Left renal cortex interstitium (tissue), 4 donors: ENCODE measurements at regions not wholly inside any gene's neighbourhood (a gene's known extent, or its start where the extent isn't known, plus 50 kb on each side); places are given as distances from the start of the nearest gene placed in this dataset.
"Not testable (repeated sequence)": the region's sequence is repeated elsewhere in the genome, so short reads cannot be mapped to it uniquely, and the experiment has no call there.

Source experiments
- DNase-seq, 4 donors: peaks; one replicate each; pipeline ENCODE4 v3.0.0-alpha.2; 2013; ENCODE audit warnings: low read depth in 4 of 4, low spot score in 2 of 4, missing footprints in 1 of 4

GRCh38 chr2:228602288-228602687 is 420.8 kb upstream of the SPHKAP start:
- no peak for DNase-seq

DNA sequence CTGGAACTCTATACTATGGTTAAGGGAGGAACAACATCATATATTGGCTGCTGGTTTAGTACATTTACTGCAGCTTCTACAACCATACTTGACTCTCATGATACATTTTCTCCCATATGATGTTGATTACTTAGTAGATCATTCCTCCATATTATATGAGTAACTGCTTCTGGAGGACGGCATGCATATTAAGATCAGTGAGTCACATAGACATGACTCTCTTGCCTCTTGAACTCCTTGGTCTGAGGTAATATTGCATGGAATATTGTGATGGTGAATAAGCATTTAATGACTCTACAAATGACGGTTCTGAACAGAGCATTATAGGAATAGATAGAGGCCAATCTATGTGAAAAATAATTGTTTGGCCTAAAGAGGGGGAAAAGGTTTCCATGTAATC is 418.8 kb upstream of the SPHKAP start:
- no peak for DNase-seq

GRCh38 chr2:228599781-228600180 is 418.3 kb upstream of the SPHKAP start:
- DNase-seq, result no peak

DNA sequence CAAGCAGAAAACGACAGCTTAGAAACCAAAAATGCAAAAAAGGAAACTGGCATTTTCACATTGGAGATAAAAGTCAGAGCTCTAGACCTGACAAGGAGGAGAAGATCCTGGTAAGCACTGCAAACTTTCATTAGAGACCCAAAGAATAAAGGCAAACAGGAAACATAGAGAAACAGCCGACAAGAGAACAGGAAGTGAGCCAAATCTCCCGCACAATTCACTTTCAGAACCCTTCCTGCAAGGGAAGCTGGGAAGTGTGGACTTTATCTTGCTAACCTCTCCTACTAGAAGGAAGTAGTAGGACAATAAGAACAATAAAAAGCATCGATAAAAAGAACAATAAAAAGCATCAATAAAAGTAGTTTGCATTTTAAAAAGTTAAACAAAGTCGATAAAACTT is 417.8 kb upstream of the SPHKAP start:
- no peak for DNase-seq

- no peak for DNase-seq
Observed at GRCh38 chr2:228597032-228597431, 415.5 kb upstream of the SPHKAP start.

- DNase-seq, result no peak
Observed at GRCh38 chr2:228594012-228594411, 412.5 kb upstream of the SPHKAP start.

GRCh38 chr2:228592925-228593324 is 411.4 kb upstream of the SPHKAP start:
- DNase-seq, result no peak

DNA sequence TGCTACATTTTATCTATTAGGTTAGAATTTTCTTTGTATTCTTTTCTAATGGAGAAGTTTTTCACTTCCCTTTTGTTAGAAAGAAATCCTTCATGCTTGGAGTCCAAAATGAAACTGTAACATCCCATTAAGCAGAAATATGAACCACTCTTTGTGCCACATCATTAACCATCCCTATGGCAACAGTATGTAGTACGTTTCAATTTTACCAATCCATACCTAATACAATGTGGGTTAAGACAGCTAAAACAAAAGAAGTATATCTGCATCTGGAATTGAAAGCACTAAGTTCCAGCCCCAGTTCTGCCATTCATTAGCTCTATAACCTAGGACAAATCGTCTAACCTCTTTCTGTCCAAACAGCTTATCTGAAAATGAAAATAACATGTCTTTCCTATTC is 409.2 kb upstream of the SPHKAP start:
- no peak for DNase-seq

GRCh38 chr2:228589115-228589514 is 407.6 kb upstream of the SPHKAP start:
- DNase-seq, result no peak

GRCh38 chr2:228581731-228582130 is 400.2 kb upstream of the SPHKAP start:
- no peak for DNase-seq

- no peak for DNase-seq
Observed at GRCh38 chr2:228575897-228576296, 394.4 kb upstream of the SPHKAP start.

DNA sequence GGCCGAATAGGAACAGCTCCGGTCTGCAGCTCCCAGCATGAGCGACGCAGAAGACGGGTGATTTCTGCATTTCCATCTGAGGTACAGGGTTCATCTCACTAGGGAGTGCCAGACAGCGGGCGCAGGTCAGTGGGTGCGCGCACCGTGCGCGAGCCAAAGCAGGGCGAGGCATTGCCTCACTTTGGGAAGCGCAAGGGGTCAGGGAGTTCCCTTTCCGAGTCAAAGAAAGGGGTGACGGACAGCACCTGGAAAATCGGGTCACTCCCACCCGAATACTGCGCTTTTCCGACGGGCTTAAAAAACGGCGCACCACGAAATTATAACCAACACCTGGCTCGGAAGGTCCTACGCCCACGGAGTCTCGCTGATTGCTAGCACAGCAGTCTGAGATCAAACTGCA is 386.8 kb upstream of the SPHKAP start:
- DNase-seq, result not testable (repeated sequence)

GRCh38 chr2:228561816-228562215 is 380.3 kb upstream of the SPHKAP start:
- no peak for DNase-seq

DNA sequence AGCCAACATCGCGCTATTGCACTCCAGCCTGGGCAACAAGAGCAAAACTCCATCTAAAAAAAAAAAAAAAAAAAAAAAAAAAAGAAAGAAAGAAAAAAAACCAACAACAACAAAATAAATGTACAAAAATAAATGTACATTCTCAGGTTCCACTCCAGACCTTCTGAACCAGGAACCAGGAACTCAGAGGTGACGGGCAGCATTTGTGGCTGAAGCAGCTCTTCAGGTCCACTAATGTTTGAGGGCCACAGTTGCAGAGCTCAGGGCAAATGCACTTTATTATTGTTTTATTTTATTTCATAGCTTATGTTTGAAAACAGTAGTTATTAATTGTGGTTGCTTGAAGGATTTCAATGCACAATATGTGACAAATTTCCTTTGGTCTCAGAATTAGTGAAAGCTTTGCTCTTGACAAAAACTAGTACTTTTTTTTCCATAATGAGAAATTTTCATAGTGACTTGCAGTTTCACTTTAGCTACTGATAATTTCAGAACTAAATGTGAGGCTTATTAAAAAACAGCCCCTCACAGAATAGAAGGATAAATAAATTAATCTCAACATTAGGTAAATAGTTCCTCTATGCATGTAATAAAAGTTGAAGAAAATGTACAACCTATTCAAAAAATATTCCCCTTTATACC is 378.4 kb upstream of the SPHKAP start:
- no peak for DNase-seq

- no peak for DNase-seq
Observed at GRCh38 chr2:228556717-228557116, 375.2 kb upstream of the SPHKAP start.

DNA sequence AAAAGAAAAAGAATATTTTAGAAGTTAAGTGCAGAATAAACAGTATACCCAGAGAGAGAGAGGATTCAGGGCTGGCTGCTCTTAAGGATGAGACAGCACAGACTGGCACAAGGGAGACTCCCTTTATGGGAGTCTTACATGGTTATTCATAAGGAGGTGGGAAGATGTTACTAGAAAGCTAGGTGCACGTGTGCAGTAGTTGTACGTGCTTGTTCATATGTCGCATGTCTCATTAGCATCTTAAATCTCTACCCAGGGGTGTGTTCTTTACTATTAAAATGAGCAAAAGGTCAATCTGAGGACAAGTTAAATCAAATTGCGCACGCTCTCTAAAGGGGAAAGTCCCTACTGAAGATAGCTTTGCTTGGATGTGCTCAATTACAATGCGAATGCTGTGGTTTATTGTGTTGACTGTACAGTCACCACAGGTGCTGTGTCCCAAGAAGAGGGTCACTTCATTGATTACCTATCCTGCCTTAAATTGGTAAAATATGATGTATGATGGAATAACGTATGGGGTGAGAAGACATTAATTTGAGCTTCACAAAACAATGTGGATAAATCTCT is 368.0 kb upstream of the SPHKAP start:
- no peak for DNase-seq

GRCh38 chr2:228548230-228548629 is 366.7 kb upstream of the SPHKAP start:
- DNase-seq, result no peak

DNA sequence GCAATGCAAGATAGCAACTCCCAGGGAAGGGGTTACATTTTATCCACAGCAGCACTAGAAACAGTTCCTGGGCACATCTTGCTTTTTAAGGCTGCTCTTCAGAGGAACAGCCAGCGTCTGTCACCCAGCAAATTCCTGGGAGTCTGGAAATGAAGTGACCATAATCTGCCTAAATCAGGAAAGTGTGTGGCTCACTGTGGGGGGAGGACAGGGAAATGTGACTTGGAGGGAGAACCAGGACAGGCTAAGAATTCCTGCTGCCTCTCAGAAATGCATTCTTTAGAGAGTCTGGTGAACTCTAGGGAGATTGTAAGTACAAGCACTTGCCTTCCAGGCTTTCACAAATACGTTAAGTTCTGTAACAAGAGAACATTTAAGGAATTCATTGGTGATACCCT is 364.3 kb upstream of the SPHKAP start:
- no peak for DNase-seq

GRCh38 chr2:228545041-228545747 is 363.7 kb upstream of the SPHKAP start:
- no peak for DNase-seq

GRCh38 chr2:228543117-228543516 is 361.6 kb upstream of the SPHKAP start:
- DNase-seq, result no peak

GRCh38 chr2:228542277-228542676 is 360.8 kb upstream of the SPHKAP start:
- DNase-seq, result no peak

GRCh38 chr2:228541789-228542188 is 360.3 kb upstream of the SPHKAP start:
- DNase-seq, result no peak
